ENCODE measurements at regions not wholly inside any gene's neighbourhood (a gene's known extent, or its start where the extent isn't known, plus 50 kb on each side); places are given as distances from the start of the nearest gene placed in this dataset.

DNA sequence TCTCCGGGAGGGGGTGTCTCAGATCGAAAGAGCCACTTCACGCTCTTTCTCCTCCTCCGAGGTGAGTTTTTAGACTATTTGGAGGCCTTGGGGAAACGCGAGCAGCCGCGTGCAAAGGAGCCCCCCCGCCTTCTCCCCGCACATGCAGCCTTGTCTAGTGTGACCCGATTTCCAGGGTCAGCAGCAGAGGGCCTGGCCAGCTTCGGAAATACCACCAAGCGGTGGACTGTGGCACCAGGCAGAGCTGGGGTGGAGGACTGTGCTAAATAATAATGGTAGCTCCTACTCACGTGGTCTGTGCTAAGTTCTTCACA, 79.3 kb upstream of the BCOR start:
- TF ChIP-seq, protein P1, sequence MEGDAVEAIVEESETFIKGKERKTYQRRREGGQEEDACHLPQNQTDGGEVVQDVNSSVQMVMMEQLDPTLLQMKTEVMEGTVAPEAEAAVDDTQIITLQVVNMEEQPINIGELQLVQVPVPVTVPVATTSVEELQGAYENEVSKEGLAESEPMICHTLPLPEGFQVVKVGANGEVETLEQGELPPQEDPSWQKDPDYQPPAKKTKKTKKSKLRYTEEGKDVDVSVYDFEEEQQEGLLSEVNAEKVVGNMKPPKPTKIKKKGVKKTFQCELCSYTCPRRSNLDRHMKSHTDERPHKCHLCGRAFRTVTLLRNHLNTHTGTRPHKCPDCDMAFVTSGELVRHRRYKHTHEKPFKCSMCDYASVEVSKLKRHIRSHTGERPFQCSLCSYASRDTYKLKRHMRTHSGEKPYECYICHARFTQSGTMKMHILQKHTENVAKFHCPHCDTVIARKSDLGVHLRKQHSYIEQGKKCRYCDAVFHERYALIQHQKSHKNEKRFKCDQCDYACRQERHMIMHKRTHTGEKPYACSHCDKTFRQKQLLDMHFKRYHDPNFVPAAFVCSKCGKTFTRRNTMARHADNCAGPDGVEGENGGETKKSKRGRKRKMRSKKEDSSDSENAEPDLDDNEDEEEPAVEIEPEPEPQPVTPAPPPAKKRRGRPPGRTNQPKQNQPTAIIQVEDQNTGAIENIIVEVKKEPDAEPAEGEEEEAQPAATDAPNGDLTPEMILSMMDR (IDR thresholded peaks at IDR 0.05), result no peak
- no peak for TF ChIP-seq POLR2AphosphoS5 (IDR thresholded peaks at IDR 0.05)

All from suprapubic skin (tissue), 3 donors.